ENCODE measurements at regions not wholly inside any gene's neighbourhood (a gene's known extent, or its start where the extent isn't known, plus 50 kb on each side); places are given as distances from the start of the nearest gene placed in this dataset.
"Not testable (repeated sequence)": the region's sequence is repeated elsewhere in the genome, so short reads cannot be mapped to it uniquely, and the experiment has no call there.

GRCh38 chr2:63740943-63741342 lies 100.8 kb upstream of the UGP2 start:
- DNase-seq: no peak

- DNase-seq: no peak
Measured at GRCh38 chr2:63741884-63742579, 99.7 kb upstream of the UGP2 start.

GRCh38 chr2:63742580-63742976 lies 99.1 kb upstream of the UGP2 start:
- DNase-seq: no peak

GRCh38 chr2:63743170-63743981 lies 98.3 kb upstream of the UGP2 start:
- DNase-seq: no peak

- DNase-seq: no peak
Measured at GRCh38 chr2:63743982-63744966, 97.4 kb upstream of the UGP2 start.

GRCh38 chr2:63746548-63746947 lies 95.1 kb upstream of the UGP2 start:
- DNase-seq: not testable (repeated sequence)

GRCh38 chr2:63751901-63752300 lies 89.8 kb upstream of the UGP2 start:
- DNase-seq: no peak

- no peak for DNase-seq
Measured at GRCh38 chr2:63755216-63755615, 86.5 kb upstream of the UGP2 start.

- no peak for DNase-seq
Measured at GRCh38 chr2:63755965-63756364, 85.7 kb upstream of the UGP2 start.

- DNase-seq: no peak
Measured at GRCh38 chr2:63763391-63763941, 78.2 kb upstream of the UGP2 start.

GRCh38 chr2:63764630-63765029 lies 77.1 kb upstream of the UGP2 start:
- no peak for DNase-seq

GRCh38 chr2:63765117-63765516 lies 76.6 kb upstream of the UGP2 start:
- no peak for DNase-seq

GRCh38 chr2:63767307-63767706 lies 74.4 kb upstream of the UGP2 start:
- DNase-seq: no peak

- DNase-seq: no peak
Measured at GRCh38 chr2:63768051-63768450, 73.6 kb upstream of the UGP2 start.

GRCh38 chr2:63769915-63770314 lies 71.8 kb upstream of the UGP2 start:
- DNase-seq: no peak

- no peak for DNase-seq
Measured at GRCh38 chr2:63772061-63772460, 69.6 kb upstream of the UGP2 start.

GRCh38 chr2:63775191-63775590 lies 66.5 kb upstream of the UGP2 start:
- no peak for DNase-seq

GRCh38 chr2:63776382-63776781 lies 65.3 kb upstream of the UGP2 start:
- DNase-seq: no peak

GRCh38 chr2:63777816-63778215 lies 63.9 kb upstream of the UGP2 start:
- no peak for DNase-seq

GRCh38 chr2:63778391-63778790 lies 63.3 kb upstream of the UGP2 start:
- no peak for DNase-seq

GRCh38 chr2:63780518-63781155 lies 61.1 kb upstream of the UGP2 start:
- no peak for DNase-seq

- DNase-seq: no peak
Measured at GRCh38 chr2:63784461-63784860, 57.2 kb upstream of the UGP2 start.
